ENCODE measurements at regions not wholly inside any gene's neighbourhood (a gene's known extent, or its start where the extent isn't known, plus 50 kb on each side); places are given as distances from the start of the nearest gene placed in this dataset.

GRCh38 chr3:95254758-95255157, 1191.9 kb downstream of the NSUN3 start:
- H3K36me3 ChIP-seq (ENCODE audit: insufficient read depth) = no peaks in the 10 kb centered on the region
- no peaks in the 10 kb centered on the region for H3K4me1 ChIP-seq (ENCODE audit: insufficient read depth)
- no peak overlapping the region for H3K27ac ChIP-seq (ENCODE audit: low read depth)
- H3K4me3 ChIP-seq (ENCODE audit: low read depth, low read length) = no peak overlapping the region
- 91% methylated on average over 6 of the region's 6 CpGs for WGBS
- no peak for DNase-seq (ENCODE audit: extremely low spot score)

- DNase-seq (ENCODE audit: extremely low spot score) = no peak
- Histone ChIP-seq H3K27ac (ENCODE audit: low read depth) (no peak overlapping the region), H3K36me3 (ENCODE audit: insufficient read depth) (no peaks in the 10 kb centered on the region), H3K4me3 (ENCODE audit: low read depth, low read length) (no peak overlapping the region), H3K4me1 (ENCODE audit: insufficient read depth) (no peaks in the 10 kb centered on the region)
- WGBS = 67% methylated on average over 3 of the region's 3 CpGs
These were observed 1202.3 kb downstream of the NSUN3 start for GRCh38 chr3:95265129-95265528.

- no peak for DNase-seq (ENCODE audit: extremely low spot score)
- no peak overlapping the region for H3K4me3 ChIP-seq (ENCODE audit: low read depth, low read length)
- H3K4me1 ChIP-seq (ENCODE audit: insufficient read depth) = no peaks in the 10 kb centered on the region
- WGBS = 63% methylated on average over 1 of the region's 1 CpG
- no peaks in the 10 kb centered on the region for H3K36me3 ChIP-seq (ENCODE audit: insufficient read depth)
- H3K27ac ChIP-seq (ENCODE audit: low read depth) = no peak overlapping the region
These were observed 1208.5 kb downstream of the NSUN3 start for GRCh38 chr3:95271395-95271794.

GRCh38 chr3:95272166-95272565, 1209.3 kb downstream of the NSUN3 start:
- WGBS = 83% methylated on average over 3 of the region's 3 CpGs
- no peaks in the 10 kb centered on the region for H3K4me1 ChIP-seq (ENCODE audit: insufficient read depth)
- no peak for DNase-seq (ENCODE audit: extremely low spot score)
- H3K4me3 ChIP-seq (ENCODE audit: low read depth, low read length) = no peak overlapping the region
- H3K27ac ChIP-seq (ENCODE audit: low read depth) = no peak overlapping the region
- no peaks in the 10 kb centered on the region for H3K36me3 ChIP-seq (ENCODE audit: insufficient read depth)

- Histone ChIP-seq H3K36me3 (ENCODE audit: insufficient read depth) (no peaks in the 10 kb centered on the region), H3K27ac (ENCODE audit: low read depth) (no peak overlapping the region), H3K4me1 (ENCODE audit: insufficient read depth) (no peaks in the 10 kb centered on the region), H3K4me3 (ENCODE audit: low read depth, low read length) (no peak overlapping the region)
- DNase-seq (ENCODE audit: extremely low spot score) = no peak
- 89% methylated on average over 2 of the region's 2 CpGs for WGBS
These were observed 1209.9 kb downstream of the NSUN3 start for GRCh38 chr3:95272781-95273180.

GRCh38 chr3:95277613-95278012, 1214.8 kb downstream of the NSUN3 start:
- 40% methylated on average over 3 of the region's 3 CpGs for WGBS
- H3K4me1 ChIP-seq (ENCODE audit: insufficient read depth) = no peaks in the 10 kb centered on the region
- peak; percentile 1 for DNase-seq (ENCODE audit: extremely low spot score)
- H3K4me3 ChIP-seq (ENCODE audit: low read depth, low read length) = no peak overlapping the region
- no peaks in the 10 kb centered on the region for H3K36me3 ChIP-seq (ENCODE audit: insufficient read depth)
- no peak overlapping the region for H3K27ac ChIP-seq (ENCODE audit: low read depth)

GRCh38 chr3:95280711-95281352, 1218.0 kb downstream of the NSUN3 start:
- 20% methylated on average over 3 of the region's 3 CpGs for WGBS
- H3K27ac ChIP-seq (ENCODE audit: low read depth) = no peak overlapping the region
- H3K4me1 ChIP-seq (ENCODE audit: insufficient read depth) = no peaks in the 10 kb centered on the region
- H3K4me3 ChIP-seq (ENCODE audit: low read depth, low read length) = no peak overlapping the region
- DNase-seq (ENCODE audit: extremely low spot score) = no peak
- H3K36me3 ChIP-seq (ENCODE audit: insufficient read depth) = no peaks in the 10 kb centered on the region

- H3K4me3 ChIP-seq (ENCODE audit: low read depth, low read length) = no peak overlapping the region
- WGBS = 83% methylated on average over 2 of the region's 2 CpGs
- DNase-seq (ENCODE audit: extremely low spot score) = no peak
- H3K36me3 ChIP-seq (ENCODE audit: insufficient read depth) = no peaks in the 10 kb centered on the region
- H3K27ac ChIP-seq (ENCODE audit: low read depth) = no peak overlapping the region
- no peaks in the 10 kb centered on the region for H3K4me1 ChIP-seq (ENCODE audit: insufficient read depth)
These were observed 1226.4 kb downstream of the NSUN3 start for GRCh38 chr3:95289295-95289694.

GRCh38 chr3:95297581-95297980, 1234.7 kb downstream of the NSUN3 start:
- no peak overlapping the region for H3K27ac ChIP-seq (ENCODE audit: low read depth)
- DNase-seq (ENCODE audit: extremely low spot score) = no peak
- H3K4me1 ChIP-seq (ENCODE audit: insufficient read depth) = no peaks in the 10 kb centered on the region
- no peaks in the 10 kb centered on the region for H3K36me3 ChIP-seq (ENCODE audit: insufficient read depth)
- H3K4me3 ChIP-seq (ENCODE audit: low read depth, low read length) = no peak overlapping the region
- WGBS = 82% methylated on average over 1 of the region's 1 CpG

- no peak for DNase-seq (ENCODE audit: extremely low spot score)
- Histone ChIP-seq H3K4me3 (ENCODE audit: low read depth, low read length) (no peak overlapping the region), H3K4me1 (ENCODE audit: insufficient read depth) (no peaks in the 10 kb centered on the region), H3K36me3 (ENCODE audit: insufficient read depth) (no peaks in the 10 kb centered on the region), H3K27ac (ENCODE audit: low read depth) (no peak overlapping the region)
- 74% methylated on average over 1 of the region's 1 CpG for WGBS
These were observed 1239.2 kb downstream of the NSUN3 start for GRCh38 chr3:95302044-95302443.

- no peak for DNase-seq (ENCODE audit: extremely low spot score)
- WGBS = 84% methylated on average over 2 of the region's 2 CpGs
- H3K4me3 ChIP-seq (ENCODE audit: low read depth, low read length) = no peak overlapping the region
- H3K36me3 ChIP-seq (ENCODE audit: insufficient read depth) = no peaks in the 10 kb centered on the region
- no peak overlapping the region for H3K27ac ChIP-seq (ENCODE audit: low read depth)
- no peaks in the 10 kb centered on the region for H3K4me1 ChIP-seq (ENCODE audit: insufficient read depth)
These were observed 1247.7 kb downstream of the NSUN3 start for GRCh38 chr3:95310560-95310959.

- H3K4me1 ChIP-seq (ENCODE audit: insufficient read depth) = no peaks in the 10 kb centered on the region
- no peak for DNase-seq (ENCODE audit: extremely low spot score)
- WGBS = 82% methylated on average over 2 of the region's 2 CpGs
- no peak overlapping the region for H3K4me3 ChIP-seq (ENCODE audit: low read depth, low read length)
- H3K36me3 ChIP-seq (ENCODE audit: insufficient read depth) = no peaks in the 10 kb centered on the region
- no peak overlapping the region for H3K27ac ChIP-seq (ENCODE audit: low read depth)
These were observed 1248.4 kb downstream of the NSUN3 start for GRCh38 chr3:95311272-95311671.

GRCh38 chr3:95312650-95313049, 1249.8 kb downstream of the NSUN3 start:
- DNase-seq (ENCODE audit: extremely low spot score) = no peak
- no peaks in the 10 kb centered on the region for H3K36me3 ChIP-seq (ENCODE audit: insufficient read depth)
- WGBS = 75% methylated on average over 3 of the region's 3 CpGs
- no peak overlapping the region for H3K4me3 ChIP-seq (ENCODE audit: low read depth, low read length)
- H3K4me1 ChIP-seq (ENCODE audit: insufficient read depth) = no peaks in the 10 kb centered on the region
- no peak overlapping the region for H3K27ac ChIP-seq (ENCODE audit: low read depth)

- Histone ChIP-seq H3K36me3 (ENCODE audit: insufficient read depth) (no peaks in the 10 kb centered on the region), H3K4me3 (ENCODE audit: low read depth, low read length) (no peak overlapping the region), H3K27ac (ENCODE audit: low read depth) (no peak overlapping the region), H3K4me1 (ENCODE audit: insufficient read depth) (no peaks in the 10 kb centered on the region)
- WGBS = 62% methylated on average over 3 of the region's 3 CpGs
- DNase-seq (ENCODE audit: extremely low spot score) = no peak
These were observed 1257.1 kb downstream of the NSUN3 start for GRCh38 chr3:95319921-95320494.

- no peak overlapping the region for H3K4me3 ChIP-seq (ENCODE audit: low read depth, low read length)
- H3K4me1 ChIP-seq (ENCODE audit: insufficient read depth) = no peaks in the 10 kb centered on the region
- DNase-seq (ENCODE audit: extremely low spot score) = no peak
- no peak overlapping the region for H3K27ac ChIP-seq (ENCODE audit: low read depth)
- no peaks in the 10 kb centered on the region for H3K36me3 ChIP-seq (ENCODE audit: insufficient read depth)
- 82% methylated on average over 2 of the region's 2 CpGs for WGBS
These were observed 1264.6 kb downstream of the NSUN3 start for GRCh38 chr3:95327478-95327877.

Data from urinary bladder (tissue), 3 donors.